HL-60 (cell line): ENCODE measurements at regions not wholly inside any gene's neighbourhood (a gene's known extent, or its start where the extent isn't known, plus 50 kb on each side); places are given as distances from the start of the nearest gene placed in this dataset.

ENCODE experiments used
- DNase-seq, 2 experiments: peaks; one replicate each; pipeline ENCODE4 v3.0.0-alpha.2; 2010 to 2020; ENCODE audit warnings: low read depth in 1 of 2, low spot score in 1 of 2
- H3K27ac ChIP-seq: fragments of 250-450 bp; sonication (Bioruptor Pico); replicated peaks from 2 replicates; pipeline ENCODE4 v1.5.1; 2020; ENCODE audit warnings: mild to moderate bottlenecking, moderate library complexity
- H3K27me3 ChIP-seq: fragments of 250-450 bp; sonication (Bioruptor Pico); 2 replicates; pipeline ENCODE4 v1.5.1; 2021; ENCODE audit warnings: mild to moderate bottlenecking, moderate library complexity; ENCODE audit not compliant: insufficient read depth, poor library complexity, severe bottlenecking
- H3K4me3 ChIP-seq: replicated peaks from 2 replicates; pipeline ENCODE4 v1.5.1; 2011; ENCODE audit warnings: mild to moderate bottlenecking, control low read depth, low read length; ENCODE audit not compliant: insufficient read depth
- CTCF ChIP-seq: IDR thresholded peaks from one replicate; pipeline ENCODE4 v1.5.1; 2011; ENCODE audit warnings: low read length, control low read depth, inconsistent platforms; ENCODE audit not compliant: insufficient read depth
- GABPA ChIP-seq: IDR thresholded peaks from 2 replicates; pipeline ENCODE4 v1.6.1; 2012; ENCODE audit warnings: low read depth
- POLR2AphosphoS5 ChIP-seq: IDR thresholded peaks from 2 replicates; pipeline ENCODE4 v1.6.1; 2012; ENCODE audit warnings: low read depth
- REST ChIP-seq: IDR thresholded peaks from 2 replicates; pipeline ENCODE4 v1.6.1; 2012; ENCODE audit warnings: low read depth; ENCODE audit not compliant: insufficient replicate concordance
- SPI1 ChIP-seq: IDR thresholded peaks from 2 replicates; pipeline ENCODE4 v1.6.1; 2012; ENCODE audit warnings: low read depth, mild to moderate bottlenecking, borderline replicate concordance

- TF ChIP-seq REST = no peak
- TF ChIP-seq SPI1 = no peak
- no peak for DNase-seq
Measured at GRCh38 chr16:5704271-5704670, 606.7 kb upstream of the EEF2KMT start.

DNA sequence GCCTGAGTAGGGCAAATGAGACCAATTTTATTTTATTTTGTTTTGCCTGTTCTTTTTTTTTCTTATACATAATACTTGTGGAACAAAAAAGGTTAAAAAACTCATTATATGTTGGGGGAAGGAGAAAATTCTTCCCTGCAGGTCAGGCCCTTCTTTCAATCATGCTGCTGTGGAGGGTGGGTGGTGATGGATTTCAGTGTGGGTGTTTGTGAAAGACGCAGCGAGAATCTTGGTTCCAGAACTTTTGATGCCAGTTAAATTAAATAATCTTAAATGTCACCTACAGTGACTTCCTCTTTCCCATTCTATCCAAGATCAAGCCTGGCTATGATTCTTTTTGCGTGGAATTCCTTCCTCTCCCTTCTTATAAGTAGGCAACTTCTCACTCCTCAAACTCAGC is 595.8 kb upstream of the EEF2KMT start:
- Histone ChIP-seq H3K27ac (no peak overlapping the region), H3K4me3 (no peak overlapping the region), H3K27me3 (no peaks in the 10 kb centered on the region)
- TF ChIP-seq GABPA (no peak), POLR2AphosphoS5 (no peak), SPI1 (no peak), CTCF (no peak), REST (no peak)
- no peak for DNase-seq

More at GRCh38 chr16:5704271-5704670, 606.7 kb upstream of the EEF2KMT start:
- Histone ChIP-seq H3K27me3 (no peaks in the 10 kb centered on the region), H3K4me3 (no peak overlapping the region), H3K27ac (no peak overlapping the region)

- H3K27ac ChIP-seq = no peak overlapping the region
- DNase-seq = no peak
- H3K4me3 ChIP-seq = no peak overlapping the region
- TF ChIP-seq REST = no peak
- TF ChIP-seq POLR2AphosphoS5 = no peak
- no peak for TF ChIP-seq SPI1
- TF ChIP-seq GABPA = no peak
- TF ChIP-seq CTCF = no peak
- H3K27me3 ChIP-seq = no peaks in the 10 kb centered on the region
Measured at GRCh38 chr16:5681966-5682365, 584.4 kb upstream of the EEF2KMT start.

DNA sequence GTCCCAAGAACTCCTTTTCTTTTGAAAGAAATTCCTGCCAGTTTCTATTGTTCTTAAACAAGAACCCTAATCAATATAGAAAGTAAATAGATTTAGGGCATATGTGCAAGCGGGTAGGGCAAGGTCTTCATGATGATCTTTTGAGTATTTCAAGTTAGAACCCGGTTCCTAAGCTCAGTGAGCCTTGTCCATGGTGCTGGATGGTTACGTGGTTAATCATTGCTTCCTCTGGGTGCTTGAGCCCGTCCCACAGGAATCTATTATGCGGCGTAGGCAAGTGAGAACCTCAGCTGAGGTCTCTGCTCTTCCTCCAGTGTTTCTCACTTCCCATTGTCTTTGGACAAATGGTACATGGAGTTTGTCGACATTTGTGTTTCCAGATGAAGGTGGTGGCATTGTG is 580.8 kb upstream of the EEF2KMT start:
- Histone ChIP-seq H3K4me3 (no peak overlapping the region), H3K27ac (no peak overlapping the region), H3K27me3 (no peaks in the 10 kb centered on the region)
- TF ChIP-seq SPI1 (no peak), REST (peak; percentile 92)
- DNase-seq = no peak
